Chondrocyte (in vitro differentiated cells): ENCODE measurements at regions not wholly inside any gene's neighbourhood (a gene's known extent, or its start where the extent isn't known, plus 50 kb on each side); places are given as distances from the start of the nearest gene placed in this dataset.

Source experiments
- DNase-seq: peaks from one replicate; pipeline ENCODE4 v3.0.0; 2021; ENCODE audit warnings: mixed read lengths, low spot score
- H3K27ac Mint-ChIP-seq: one replicate; pipeline ENCODE4 v1.8.0; 2021; ENCODE audit warnings: mild to moderate bottlenecking, moderate library complexity, mixed read lengths; ENCODE audit not compliant: unreplicated experiment
- H3K27me3 Mint-ChIP-seq: 2 replicates; pipeline ENCODE4 v1.8.0; 2021; ENCODE audit warnings: low read depth, mixed read lengths
- H3K36me3 Mint-ChIP-seq: 2 replicates; pipeline ENCODE4 v1.8.0; 2021; ENCODE audit warnings: low read depth, mixed read lengths
- H3K4me1 Mint-ChIP-seq: 2 replicates; pipeline ENCODE4 v1.8.0; 2021; ENCODE audit warnings: low read depth, mild to moderate bottlenecking, mixed read lengths
- H3K4me3 Mint-ChIP-seq: one replicate; pipeline ENCODE4 v1.8.0; 2021; ENCODE audit warnings: mild to moderate bottlenecking, moderate library complexity, mixed read lengths; ENCODE audit not compliant: unreplicated experiment
- H3K9me3 Mint-ChIP-seq: 2 replicates; pipeline ENCODE4 v1.8.0; 2021; ENCODE audit warnings: low read depth, mixed read lengths
- CTCF ChIP-seq: fragments of 200-600 bp; sonication (generic); IDR thresholded peaks from 2 replicates; pipeline ENCODE4 v1.5.0; 2021; ENCODE audit warnings: antibody characterized with exemption, mild to moderate bottlenecking, moderate library complexity

DNA sequence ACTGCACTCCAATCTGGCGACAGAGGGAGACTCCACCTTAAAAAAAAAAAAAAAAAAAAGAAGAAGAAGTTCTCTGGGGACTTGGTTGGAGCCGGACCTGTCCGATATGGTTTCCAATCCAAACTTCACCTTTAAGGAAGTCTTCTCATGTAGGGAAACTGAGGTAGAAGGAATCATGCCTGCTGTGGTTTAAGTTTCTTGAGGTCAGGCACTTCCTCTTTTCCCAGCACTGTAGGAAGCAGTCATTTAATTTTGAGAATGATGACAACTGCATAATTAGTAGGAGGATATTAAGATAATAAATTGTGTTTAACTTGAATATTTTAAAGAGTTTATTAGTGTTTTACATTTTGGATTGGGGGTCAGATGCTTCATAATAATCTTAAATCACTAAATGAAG lies 62.9 kb downstream of the KCNE4 start:
- Mint-ChIP-seq H3K27me3 (no peaks in the 10 kb centered on the region), H3K4me1 (peaks cover 30% of the 10 kb centered on the region), H3K36me3 (no peaks in the 10 kb centered on the region), H3K4me3 (no peak overlapping the region), H3K27ac (peak overlapping the region; percentile 36), H3K9me3 (peaks cover 14% of the 10 kb centered on the region)
- no peak for DNase-seq
- no peak for TF ChIP-seq CTCF

DNA sequence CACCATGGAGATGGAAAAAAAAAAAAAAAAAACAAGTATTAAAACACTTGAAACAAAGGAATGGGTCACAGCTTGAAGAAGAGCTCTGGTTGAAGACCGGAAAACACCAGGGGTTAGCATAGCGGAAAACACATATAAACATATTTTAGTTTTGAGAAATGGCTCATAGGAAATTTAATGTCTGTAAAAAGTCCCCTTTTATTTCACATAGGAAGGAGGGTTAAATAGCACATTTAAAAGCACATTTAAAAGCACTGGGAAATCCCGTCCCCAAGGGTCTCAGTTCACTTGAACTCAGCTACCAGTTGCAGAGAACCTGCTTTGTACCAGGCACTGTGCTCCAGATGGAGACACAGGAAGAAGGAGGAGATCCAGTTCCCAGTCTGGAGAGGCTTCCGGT lies 65.5 kb downstream of the KCNE4 start:
- Mint-ChIP-seq H3K36me3 (no peaks in the 10 kb centered on the region), H3K4me3 (no peak overlapping the region), H3K27ac (no peak overlapping the region), H3K27me3 (no peaks in the 10 kb centered on the region), H3K9me3 (peaks cover 11% of the 10 kb centered on the region), H3K4me1 (peaks cover 27% of the 10 kb centered on the region)
- no peak for TF ChIP-seq CTCF
- no peak for DNase-seq

DNA sequence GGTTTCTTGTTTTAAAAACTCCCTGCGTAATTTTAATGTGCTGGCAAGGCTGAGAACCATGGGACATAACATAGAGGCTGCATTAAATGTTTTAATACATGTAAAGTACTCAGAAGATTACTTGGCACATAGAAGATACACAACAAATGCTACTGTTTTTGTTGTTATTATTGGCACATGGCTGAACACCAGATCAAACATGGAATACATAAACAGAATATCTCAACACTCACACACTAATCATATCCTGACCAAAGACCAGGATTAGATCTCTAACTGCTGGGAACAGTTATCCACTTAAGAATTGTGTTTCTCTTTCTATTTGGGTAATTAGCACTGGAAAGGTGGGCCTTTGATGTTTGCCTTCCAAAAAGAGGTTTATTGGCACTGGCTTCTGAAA lies 69.3 kb downstream of the KCNE4 start:
- no peaks in the 10 kb centered on the region for H3K27me3 Mint-ChIP-seq
- no peaks in the 10 kb centered on the region for H3K9me3 Mint-ChIP-seq
- TF ChIP-seq CTCF, result no peak
- H3K4me3 Mint-ChIP-seq, result no peak overlapping the region
- peaks cover 13% of the 10 kb centered on the region for H3K4me1 Mint-ChIP-seq
- no peak overlapping the region for H3K27ac Mint-ChIP-seq
- no peaks in the 10 kb centered on the region for H3K36me3 Mint-ChIP-seq
- no peak for DNase-seq

DNA sequence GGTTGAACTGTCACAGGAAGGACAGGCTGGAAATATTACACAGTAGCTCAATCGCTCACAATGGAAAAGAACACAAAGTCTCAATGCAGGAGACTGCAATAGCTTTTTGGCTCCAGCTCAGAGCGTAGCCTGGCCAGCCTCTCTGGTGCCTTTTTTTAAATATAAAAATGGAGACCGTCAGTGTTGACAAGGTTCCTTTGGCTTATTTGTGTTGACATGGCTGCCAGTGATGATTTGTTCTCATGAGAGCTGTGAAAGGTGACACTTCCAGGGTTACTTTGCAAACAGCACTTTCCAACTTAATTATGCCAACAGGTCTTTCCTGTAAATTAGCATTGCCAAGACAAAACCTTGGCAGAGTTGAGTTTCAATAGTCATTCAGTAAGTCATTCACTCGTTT lies 70.8 kb downstream of the KCNE4 start:
- no peak for DNase-seq
- Mint-ChIP-seq H3K27ac (no peak overlapping the region), H3K4me3 (no peak overlapping the region), H3K4me1 (peaks cover 9% of the 10 kb centered on the region), H3K36me3 (no peaks in the 10 kb centered on the region), H3K27me3 (no peaks in the 10 kb centered on the region), H3K9me3 (no peaks in the 10 kb centered on the region)
- TF ChIP-seq CTCF, result no peak

GRCh38 chr2:223123855-223124610 lies 72.0 kb downstream of the KCNE4 start:
- no peak overlapping the region for H3K27ac Mint-ChIP-seq
- no peak for TF ChIP-seq CTCF
- DNase-seq, result no peak
- H3K9me3 Mint-ChIP-seq, result no peaks in the 10 kb centered on the region
- no peaks in the 10 kb centered on the region for H3K36me3 Mint-ChIP-seq
- H3K27me3 Mint-ChIP-seq, result no peaks in the 10 kb centered on the region
- peaks cover 9% of the 10 kb centered on the region for H3K4me1 Mint-ChIP-seq
- no peak overlapping the region for H3K4me3 Mint-ChIP-seq
